OCI-LY1 (cell line): ENCODE measurements at regions not wholly inside any gene's neighbourhood (a gene's known extent, or its start where the extent isn't known, plus 50 kb on each side); places are given as distances from the start of the nearest gene placed in this dataset.

ENCODE experiments used
- CTCF ChIP-seq: fragments of 200-600 bp; sonication (generic), shearing (Covaris generic); IDR thresholded peaks from 2 replicates; pipeline ENCODE4 v1.5.1; 2017; ENCODE audit warnings: mild to moderate bottlenecking, antibody characterized with exemption, low read length, moderate library complexity, mixed read lengths
- EZH2 ChIP-seq: fragments of 200-600 bp; sonication (generic), shearing (Covaris generic); IDR thresholded peaks from 2 replicates; pipeline ENCODE4 v1.8.0; 2017; ENCODE audit warnings: borderline replicate concordance, mixed run types, mild to moderate bottlenecking, antibody characterized with exemption, low read length, moderate library complexity, mixed read lengths

DNA sequence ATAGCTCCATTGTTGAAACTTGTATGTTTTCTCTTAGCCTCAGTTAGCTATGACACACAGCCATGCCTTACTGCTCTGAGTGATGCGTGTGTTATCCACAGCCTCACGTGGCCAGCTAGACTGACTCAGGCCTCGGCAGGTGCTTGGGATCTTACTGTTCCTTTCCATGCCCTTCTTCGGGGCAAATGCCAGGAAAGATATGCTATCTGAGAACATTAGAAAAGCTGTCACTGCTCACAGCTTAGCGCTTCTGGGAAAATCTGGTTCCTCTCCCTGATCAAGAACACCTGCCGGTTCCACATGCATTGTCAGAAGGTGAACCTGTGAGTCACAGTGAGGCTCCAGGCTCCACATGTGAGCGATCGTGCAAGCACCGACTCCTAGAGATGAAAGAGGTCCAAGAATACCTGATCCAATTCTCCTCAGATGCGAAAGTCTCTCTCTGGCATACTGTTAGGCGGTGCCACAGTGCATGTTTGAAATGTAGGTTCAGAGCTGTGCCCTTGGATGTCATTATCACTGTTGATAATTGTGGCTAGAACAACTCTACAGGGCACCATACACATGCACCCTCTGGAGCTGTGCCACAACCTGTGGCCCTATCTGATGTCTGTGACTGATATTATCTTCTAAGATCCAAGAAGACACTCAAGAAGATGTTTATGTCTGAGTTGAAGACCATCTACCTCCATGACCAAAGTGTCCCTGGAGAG, 247.8 kb upstream of the IGFBP3 start:
- TF ChIP-seq CTCF (no peak), EZH2 (no peak)
